SH-SY5Y (cell line): ENCODE measurements at regions not wholly inside any gene's neighbourhood (a gene's known extent, or its start where the extent isn't known, plus 50 kb on each side); places are given as distances from the start of the nearest gene placed in this dataset.

Source experiments
- GATA2 ChIP-seq: IDR thresholded peaks from 2 replicates; pipeline ENCODE4 v1.6.1; 2011; ENCODE audit warnings: mild to moderate bottlenecking, low read depth, low read length
- GATA3 ChIP-seq: IDR thresholded peaks from 2 replicates; pipeline ENCODE4 v1.6.1; 2011; ENCODE audit warnings: low read depth, mild to moderate bottlenecking, low read length, moderate library complexity

- TF ChIP-seq GATA2 = no peak
- no peak for TF ChIP-seq GATA3
Observed at GRCh38 chr6:82766476-82766875, 299.2 kb downstream of the UBE3D start.
